Activated B cell treated with CpG ODN at 0.5 μM for 24 hours (primary cell): ENCODE measurements at regions not wholly inside any gene's neighbourhood (a gene's known extent, or its start where the extent isn't known, plus 50 kb on each side); places are given as distances from the start of the nearest gene placed in this dataset.

Experiments used
- ATAC-seq: fragments of 200-7000 bp; cut with Tn5 transposase; one replicate; pipeline ENCODE4 v1.10.0; 2021; ENCODE audit warnings: low read depth, mild to moderate bottlenecking, moderate library complexity
- CTCF ChIA-PET: fragments of 350-600 bp; sonication (Branson Sonifier 250); formaldehyde crosslinking; loops from one replicate; lab custom pipeline; 2021; ENCODE audit warnings: antibody characterized with exemption; lab: Charles Lee
- POLR2A ChIA-PET: fragments of 350-600 bp; sonication (Branson Sonifier 250); formaldehyde crosslinking; loops from one replicate; lab custom pipeline; 2021; ENCODE audit warnings: antibody characterized with exemption; lab: Charles Lee
- DNase-seq: peaks from one replicate; pipeline ENCODE4 v3.0.0; 2022
- H3K27ac Mint-ChIP-seq: one replicate; pipeline ENCODE4 v1.8.0; 2020; ENCODE audit warnings: mixed read lengths
- H3K27me3 Mint-ChIP-seq: one replicate; pipeline ENCODE4 v1.8.0; 2021; ENCODE audit warnings: mixed read lengths
- H3K36me3 Mint-ChIP-seq: one replicate; pipeline ENCODE4 v1.8.0; 2021; ENCODE audit warnings: low read depth, mixed read lengths
- H3K4me1 Mint-ChIP-seq: one replicate; pipeline ENCODE4 v1.8.0; 2021; ENCODE audit warnings: mixed read lengths
- H3K4me3 Mint-ChIP-seq: one replicate; pipeline ENCODE4 v1.8.0; 2020; ENCODE audit warnings: mild to moderate bottlenecking, mixed read lengths
- H3K9me3 Mint-ChIP-seq: one replicate; pipeline ENCODE4 v1.8.0; 2020; ENCODE audit warnings: mixed read lengths
- intact Hi-C: fragments of 100-400 bp; cut with micrococcal nuclease; formaldehyde crosslinking; loops from one replicate; pipeline ENCODE4 v1.15.1; 2024
- TF ChIP-seq, protein P1 (sequence below): fragments of 200-600 bp; IDR thresholded peaks from one replicate; pipeline ENCODE4 v1.8.0; 2022; ENCODE audit warnings: antibody characterized with exemption, mild to moderate bottlenecking

DNA sequence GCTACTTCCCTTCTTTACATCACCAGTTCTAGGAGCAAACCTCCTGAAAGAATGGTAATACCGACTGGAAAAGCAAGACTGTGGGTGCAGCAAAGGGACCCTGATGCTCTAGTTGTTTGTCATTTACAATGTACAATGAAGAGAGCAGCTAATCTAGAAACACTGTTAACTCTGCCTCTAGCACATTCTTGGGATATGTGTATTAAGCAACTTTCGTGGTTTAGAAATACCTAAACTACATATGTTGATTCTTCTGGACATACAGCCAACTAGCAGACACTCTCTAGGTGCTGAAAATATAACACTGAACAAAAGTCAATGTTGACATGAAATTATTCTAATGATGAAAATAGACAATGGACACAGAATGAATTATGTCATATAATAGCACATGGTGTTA is 440.3 kb upstream of the MC4R start:
- TF ChIP-seq, protein P1, sequence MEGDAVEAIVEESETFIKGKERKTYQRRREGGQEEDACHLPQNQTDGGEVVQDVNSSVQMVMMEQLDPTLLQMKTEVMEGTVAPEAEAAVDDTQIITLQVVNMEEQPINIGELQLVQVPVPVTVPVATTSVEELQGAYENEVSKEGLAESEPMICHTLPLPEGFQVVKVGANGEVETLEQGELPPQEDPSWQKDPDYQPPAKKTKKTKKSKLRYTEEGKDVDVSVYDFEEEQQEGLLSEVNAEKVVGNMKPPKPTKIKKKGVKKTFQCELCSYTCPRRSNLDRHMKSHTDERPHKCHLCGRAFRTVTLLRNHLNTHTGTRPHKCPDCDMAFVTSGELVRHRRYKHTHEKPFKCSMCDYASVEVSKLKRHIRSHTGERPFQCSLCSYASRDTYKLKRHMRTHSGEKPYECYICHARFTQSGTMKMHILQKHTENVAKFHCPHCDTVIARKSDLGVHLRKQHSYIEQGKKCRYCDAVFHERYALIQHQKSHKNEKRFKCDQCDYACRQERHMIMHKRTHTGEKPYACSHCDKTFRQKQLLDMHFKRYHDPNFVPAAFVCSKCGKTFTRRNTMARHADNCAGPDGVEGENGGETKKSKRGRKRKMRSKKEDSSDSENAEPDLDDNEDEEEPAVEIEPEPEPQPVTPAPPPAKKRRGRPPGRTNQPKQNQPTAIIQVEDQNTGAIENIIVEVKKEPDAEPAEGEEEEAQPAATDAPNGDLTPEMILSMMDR, result no peak
- ChIA-PET CTCF (no interaction called here), POLR2A (no interaction called here)
- DNase-seq, result no peak
- ATAC-seq, result no peak
- Mint-ChIP-seq H3K9me3 (no peaks in the 10 kb centered on the region), H3K27ac (no peak overlapping the region), H3K36me3 (no peaks in the 10 kb centered on the region), H3K4me3 (no peak overlapping the region), H3K27me3 (no peaks in the 10 kb centered on the region), H3K4me1 (no peaks in the 10 kb centered on the region)
- intact Hi-C loops, result no loop called here

DNA sequence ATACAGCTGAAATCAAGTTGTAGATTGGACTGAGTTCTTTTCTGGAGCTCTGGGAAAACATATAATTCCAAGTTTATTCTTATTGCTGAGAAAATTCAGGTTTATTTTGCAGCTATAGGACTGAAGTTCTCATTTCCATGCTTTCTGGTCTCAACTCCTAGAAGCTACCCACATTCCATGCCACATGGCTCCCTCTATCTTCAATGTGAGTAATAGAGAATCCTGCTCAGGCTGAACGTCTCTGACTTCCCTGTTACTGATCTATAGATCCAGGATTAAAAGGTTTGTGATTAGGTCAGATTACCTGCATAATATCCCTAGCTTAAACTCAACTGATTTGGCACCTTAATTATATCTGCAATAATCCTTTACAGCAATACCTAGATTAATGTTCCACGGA is 453.8 kb upstream of the MC4R start:
- no peaks in the 10 kb centered on the region for H3K4me1 Mint-ChIP-seq
- CTCF ChIA-PET, result no interaction called here
- intact Hi-C loops, result no loop called here
- peaks cover 1% of the 10 kb centered on the region for H3K9me3 Mint-ChIP-seq
- POLR2A ChIA-PET, result no interaction called here
- no peak for ATAC-seq
- H3K27me3 Mint-ChIP-seq, result no peaks in the 10 kb centered on the region
- H3K27ac Mint-ChIP-seq, result no peak overlapping the region
- no peak overlapping the region for H3K4me3 Mint-ChIP-seq
- TF ChIP-seq, protein P1, result no peak
- no peaks in the 10 kb centered on the region for H3K36me3 Mint-ChIP-seq
- DNase-seq, result no peak

DNA sequence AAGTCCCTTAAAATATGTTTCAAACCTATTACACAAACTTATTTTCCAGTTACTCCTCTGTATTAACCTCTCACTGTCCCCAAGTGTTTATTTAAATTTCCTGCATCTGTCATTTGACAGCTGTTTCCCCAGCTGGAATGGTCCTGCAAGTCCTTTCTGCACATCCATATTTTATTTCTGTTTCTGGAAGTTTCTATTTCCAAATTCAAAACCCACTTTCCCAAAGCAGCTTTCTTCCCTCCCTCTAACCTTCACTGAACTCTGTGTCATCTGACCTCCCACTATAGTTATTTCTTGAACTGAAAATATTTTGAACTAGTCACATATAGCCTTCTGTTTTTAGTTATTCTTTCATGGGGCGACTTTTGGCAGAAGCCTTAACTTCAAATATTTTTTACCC is 459.4 kb upstream of the MC4R start:
- H3K9me3 Mint-ChIP-seq, result peaks cover 5% of the 10 kb centered on the region
- H3K27ac Mint-ChIP-seq, result no peak overlapping the region
- POLR2A ChIA-PET, result no interaction called here
- TF ChIP-seq, protein P1, result no peak
- no peaks in the 10 kb centered on the region for H3K4me1 Mint-ChIP-seq
- no peaks in the 10 kb centered on the region for H3K27me3 Mint-ChIP-seq
- DNase-seq (no peak), ATAC-seq (no peak)
- no peak overlapping the region for H3K4me3 Mint-ChIP-seq
- intact Hi-C loops, result no loop called here
- H3K36me3 Mint-ChIP-seq, result no peaks in the 10 kb centered on the region
- CTCF ChIA-PET, result no interaction called here

DNA sequence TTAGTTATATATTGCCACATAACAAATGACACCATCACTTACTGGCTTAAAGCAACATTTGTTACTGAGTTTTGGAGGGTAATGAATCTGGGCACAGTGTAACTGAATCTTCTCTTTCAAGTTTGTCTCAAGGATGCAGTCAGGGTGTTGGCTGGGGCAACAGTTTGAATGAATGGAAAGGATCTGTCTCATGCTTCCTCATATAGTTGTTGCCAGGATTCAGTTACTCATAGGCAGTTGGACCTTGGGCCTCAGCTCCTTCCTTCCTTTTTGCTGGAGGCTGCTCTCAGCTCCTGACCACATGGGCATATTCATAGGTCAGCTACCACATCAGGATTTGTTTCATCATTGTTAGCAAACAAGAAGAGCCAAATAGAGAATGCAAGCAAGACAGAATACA is 466.1 kb upstream of the MC4R start:
- intact Hi-C loops, result no loop called here
- CTCF ChIA-PET, result no interaction called here

DNA sequence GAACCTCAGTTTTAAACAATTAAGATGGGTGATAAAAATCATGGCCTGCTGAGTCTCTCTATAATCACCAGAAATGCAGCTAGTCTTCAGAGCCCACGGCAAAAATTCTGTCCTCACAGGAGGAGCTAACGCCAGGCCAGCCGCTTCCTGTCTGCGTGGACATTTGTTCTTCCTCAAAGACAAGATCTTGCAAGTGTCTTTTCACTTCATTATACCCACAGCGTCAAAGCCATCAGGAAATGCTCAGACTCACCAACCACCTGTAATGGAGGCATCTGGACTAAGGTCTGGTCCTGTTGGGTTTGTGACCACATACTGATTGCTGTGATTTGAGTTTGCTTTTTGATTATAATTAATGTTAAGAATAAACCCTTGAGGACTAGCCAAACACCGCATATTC is 473.8 kb upstream of the MC4R start:
- intact Hi-C loops, result no loop called here
- CTCF ChIA-PET, result no interaction called here
- Mint-ChIP-seq H3K4me3 (no peak overlapping the region), H3K27me3 (no peaks in the 10 kb centered on the region), H3K36me3 (no peaks in the 10 kb centered on the region), H3K9me3 (peaks cover 8% of the 10 kb centered on the region), H3K27ac (no peak overlapping the region), H3K4me1 (no peaks in the 10 kb centered on the region)
- POLR2A ChIA-PET, result no interaction called here
- ATAC-seq, result no peak
- TF ChIP-seq, protein P1, result no peak
- no peak for DNase-seq

More for the DNA sequence above, 466.1 kb upstream of the MC4R start:
- DNase-seq (no peak), ATAC-seq (no peak)
- POLR2A ChIA-PET, result no interaction called here
- TF ChIP-seq, protein P1, result no peak
- H3K4me3 Mint-ChIP-seq, result no peak overlapping the region
- H3K27me3 Mint-ChIP-seq, result no peaks in the 10 kb centered on the region
- no peak overlapping the region for H3K27ac Mint-ChIP-seq
- peaks cover 7% of the 10 kb centered on the region for H3K9me3 Mint-ChIP-seq
- no peaks in the 10 kb centered on the region for H3K4me1 Mint-ChIP-seq
- no peaks in the 10 kb centered on the region for H3K36me3 Mint-ChIP-seq
